ENCODE measurements at regions not wholly inside any gene's neighbourhood (a gene's known extent, or its start where the extent isn't known, plus 50 kb on each side); places are given as distances from the start of the nearest gene placed in this dataset.
A peak's percentile ranks its signal among the peaks of the same experiment; 100 is the strongest.

GRCh38 chr1:175866776-175867175 lies 123.4 kb upstream of the TNR start:
- no peak for DNase-seq (ENCODE audit: low read depth, low spot score)
- no peak overlapping the region for H3K27ac ChIP-seq

GRCh38 chr1:175865041-175865766 lies 121.8 kb upstream of the TNR start:
- no peak overlapping the region for H3K27ac ChIP-seq

GRCh38 chr1:175864625-175865024 lies 121.2 kb upstream of the TNR start:
- H3K27ac ChIP-seq = no peak overlapping the region

More at GRCh38 chr1:175865041-175865766, 121.8 kb upstream of the TNR start:
- DNase-seq (ENCODE audit: low read depth, low spot score) = no peak

GRCh38 chr1:175864183-175864582 lies 120.8 kb upstream of the TNR start:
- no peak for DNase-seq (ENCODE audit: low read depth, low spot score)
- H3K27ac ChIP-seq = no peak overlapping the region

More at GRCh38 chr1:175864625-175865024, 121.2 kb upstream of the TNR start:
- no peak for DNase-seq (ENCODE audit: low read depth, low spot score)

- H3K27ac ChIP-seq = no peak overlapping the region
- no peak for DNase-seq (ENCODE audit: low read depth, low spot score)
These were observed 120.1 kb upstream of the TNR start for GRCh38 chr1:175863299-175864050.

GRCh38 chr1:175862408-175862807 lies 119.0 kb upstream of the TNR start:
- H3K27ac ChIP-seq = no peak overlapping the region
- no peak for DNase-seq (ENCODE audit: low read depth, low spot score)

GRCh38 chr1:175861626-175862367 lies 118.4 kb upstream of the TNR start:
- no peak for DNase-seq (ENCODE audit: low read depth, low spot score)
- H3K27ac ChIP-seq = no peak overlapping the region

GRCh38 chr1:175857756-175858155 lies 114.4 kb upstream of the TNR start:
- no peak for DNase-seq (ENCODE audit: low read depth, low spot score)
- no peak overlapping the region for H3K27ac ChIP-seq

- H3K27ac ChIP-seq = no peak overlapping the region
- no peak for DNase-seq (ENCODE audit: low read depth, low spot score)
These were observed 110.3 kb upstream of the TNR start for GRCh38 chr1:175853681-175854080.

GRCh38 chr1:175851749-175852148 lies 108.4 kb upstream of the TNR start:
- DNase-seq (ENCODE audit: low read depth, low spot score) = no peak
- no peak overlapping the region for H3K27ac ChIP-seq

GRCh38 chr1:175848329-175848728 lies 104.9 kb upstream of the TNR start:
- DNase-seq (ENCODE audit: low read depth, low spot score) = no peak
- H3K27ac ChIP-seq = no peak overlapping the region

- no peak for DNase-seq (ENCODE audit: low read depth, low spot score)
These were observed 102.6 kb upstream of the TNR start for GRCh38 chr1:175845985-175846384.

GRCh38 chr1:175845338-175845737 lies 101.9 kb upstream of the TNR start:
- H3K27ac ChIP-seq = no peak overlapping the region
- DNase-seq (ENCODE audit: low read depth, low spot score) = no peak

More at GRCh38 chr1:175845985-175846384, 102.6 kb upstream of the TNR start:
- no peak overlapping the region for H3K27ac ChIP-seq

GRCh38 chr1:175844877-175845276 lies 101.5 kb upstream of the TNR start:
- no peak overlapping the region for H3K27ac ChIP-seq
- no peak for DNase-seq (ENCODE audit: low read depth, low spot score)

- H3K27ac ChIP-seq = no peak overlapping the region
- DNase-seq (ENCODE audit: low read depth, low spot score) = no peak
These were observed 99.2 kb upstream of the TNR start for GRCh38 chr1:175842550-175842949.

GRCh38 chr1:175841738-175842187 lies 98.4 kb upstream of the TNR start:
- no peak overlapping the region for H3K27ac ChIP-seq
- no peak for DNase-seq (ENCODE audit: low read depth, low spot score)

- H3K27ac ChIP-seq = no peak overlapping the region
- DNase-seq (ENCODE audit: low read depth, low spot score) = no peak
These were observed 97.4 kb upstream of the TNR start for GRCh38 chr1:175840787-175841186.

- DNase-seq (ENCODE audit: low read depth, low spot score) = peak; percentile 51
- H3K27ac ChIP-seq = no peak overlapping the region
These were observed 96.6 kb upstream of the TNR start for GRCh38 chr1:175839779-175840669.

- no peak for DNase-seq (ENCODE audit: low read depth, low spot score)
- H3K27ac ChIP-seq = no peak overlapping the region
These were observed 91.2 kb upstream of the TNR start for GRCh38 chr1:175834597-175834996.

GRCh38 chr1:175833951-175834350 lies 90.6 kb upstream of the TNR start:
- H3K27ac ChIP-seq = no peak overlapping the region
- DNase-seq (ENCODE audit: low read depth, low spot score) = no peak
